ENCODE measurements at regions not wholly inside any gene's neighbourhood (a gene's known extent, or its start where the extent isn't known, plus 50 kb on each side); places are given as distances from the start of the nearest gene placed in this dataset.
"Not testable (repeated sequence)": the region's sequence is repeated elsewhere in the genome, so short reads cannot be mapped to it uniquely, and the experiment has no call there.

DNA sequence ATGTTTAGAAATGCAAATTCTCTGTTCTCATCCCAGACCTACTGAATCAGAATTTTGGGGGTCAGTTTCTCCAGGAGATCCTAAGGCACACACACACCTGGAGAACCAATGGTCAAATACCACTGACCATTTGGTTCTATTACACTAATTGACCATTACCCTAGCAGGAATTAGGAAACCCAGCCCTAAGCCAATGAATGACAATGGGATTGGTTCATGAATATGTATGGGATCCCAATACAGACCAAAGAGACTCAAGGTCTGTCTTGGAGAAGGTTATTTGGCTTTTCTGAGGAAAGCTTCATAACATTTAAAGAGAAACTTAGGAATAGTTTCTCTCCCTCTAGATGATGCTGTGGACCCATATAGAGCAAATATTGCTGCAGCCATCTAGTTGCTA lies 317.0 kb downstream of the BMPER start:
- in situ Hi-C loops (cut with HindIII; ENCODE audit: low sequenced_read_pairs) = no loop called here
- H3K4me3 ChIP-seq (ENCODE audit: low read depth, low read length) = no peak overlapping the region
- DNase-seq (ENCODE audit: low read depth, low spot score) = no peak
- TF ChIP-seq, protein P1, sequence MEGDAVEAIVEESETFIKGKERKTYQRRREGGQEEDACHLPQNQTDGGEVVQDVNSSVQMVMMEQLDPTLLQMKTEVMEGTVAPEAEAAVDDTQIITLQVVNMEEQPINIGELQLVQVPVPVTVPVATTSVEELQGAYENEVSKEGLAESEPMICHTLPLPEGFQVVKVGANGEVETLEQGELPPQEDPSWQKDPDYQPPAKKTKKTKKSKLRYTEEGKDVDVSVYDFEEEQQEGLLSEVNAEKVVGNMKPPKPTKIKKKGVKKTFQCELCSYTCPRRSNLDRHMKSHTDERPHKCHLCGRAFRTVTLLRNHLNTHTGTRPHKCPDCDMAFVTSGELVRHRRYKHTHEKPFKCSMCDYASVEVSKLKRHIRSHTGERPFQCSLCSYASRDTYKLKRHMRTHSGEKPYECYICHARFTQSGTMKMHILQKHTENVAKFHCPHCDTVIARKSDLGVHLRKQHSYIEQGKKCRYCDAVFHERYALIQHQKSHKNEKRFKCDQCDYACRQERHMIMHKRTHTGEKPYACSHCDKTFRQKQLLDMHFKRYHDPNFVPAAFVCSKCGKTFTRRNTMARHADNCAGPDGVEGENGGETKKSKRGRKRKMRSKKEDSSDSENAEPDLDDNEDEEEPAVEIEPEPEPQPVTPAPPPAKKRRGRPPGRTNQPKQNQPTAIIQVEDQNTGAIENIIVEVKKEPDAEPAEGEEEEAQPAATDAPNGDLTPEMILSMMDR (IDR thresholded peaks at IDR 0.05; ENCODE audit: low read depth, low read length) = no peak

DNA sequence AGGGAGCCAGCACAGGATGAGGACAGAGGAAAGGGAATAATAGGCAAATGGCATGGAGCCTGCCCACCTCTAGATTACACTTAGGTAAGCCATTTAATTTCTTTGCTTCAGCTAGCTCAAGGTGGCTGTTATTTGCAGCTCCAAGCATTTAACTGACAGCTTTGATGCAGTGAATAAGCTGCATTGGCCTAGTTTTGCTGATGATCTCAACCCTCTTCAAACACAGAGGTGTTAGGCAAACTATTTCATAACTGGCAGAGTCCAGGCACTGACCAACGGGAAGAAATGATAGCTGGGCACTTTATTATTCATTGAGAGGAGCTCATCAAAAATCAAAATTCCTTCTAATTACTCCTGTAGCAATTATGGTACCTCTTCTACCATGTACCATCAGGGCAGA lies 317.4 kb downstream of the BMPER start:
- TF ChIP-seq, protein P1 (IDR thresholded peaks at IDR 0.05; ENCODE audit: low read depth, low read length) = no peak
- DNase-seq (ENCODE audit: low read depth, low spot score) = no peak
- no peak overlapping the region for H3K4me3 ChIP-seq (ENCODE audit: low read depth, low read length)
- in situ Hi-C loops (cut with HindIII; ENCODE audit: low sequenced_read_pairs) = no loop called here

DNA sequence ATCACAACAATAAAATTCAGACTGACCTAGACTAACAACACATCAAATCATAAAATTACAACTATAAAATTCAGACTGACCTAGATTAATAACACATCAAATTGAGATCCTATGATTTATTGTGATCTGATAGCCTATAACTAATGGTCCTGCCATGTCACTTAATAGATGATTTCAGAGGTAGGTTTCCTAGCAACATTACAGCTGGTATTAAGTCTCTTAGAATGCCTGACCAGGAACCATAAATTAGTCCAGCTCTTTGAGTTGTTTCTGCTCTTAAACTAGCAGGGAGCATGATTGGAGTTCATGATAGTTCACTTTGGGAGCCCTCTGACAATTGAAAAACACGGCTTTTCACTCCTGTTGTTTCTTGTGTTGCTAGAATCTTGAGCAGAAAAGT lies 318.9 kb downstream of the BMPER start:
- in situ Hi-C loops (cut with HindIII; ENCODE audit: low sequenced_read_pairs) = no loop called here
- no peak for DNase-seq (ENCODE audit: low read depth, low spot score)

DNA sequence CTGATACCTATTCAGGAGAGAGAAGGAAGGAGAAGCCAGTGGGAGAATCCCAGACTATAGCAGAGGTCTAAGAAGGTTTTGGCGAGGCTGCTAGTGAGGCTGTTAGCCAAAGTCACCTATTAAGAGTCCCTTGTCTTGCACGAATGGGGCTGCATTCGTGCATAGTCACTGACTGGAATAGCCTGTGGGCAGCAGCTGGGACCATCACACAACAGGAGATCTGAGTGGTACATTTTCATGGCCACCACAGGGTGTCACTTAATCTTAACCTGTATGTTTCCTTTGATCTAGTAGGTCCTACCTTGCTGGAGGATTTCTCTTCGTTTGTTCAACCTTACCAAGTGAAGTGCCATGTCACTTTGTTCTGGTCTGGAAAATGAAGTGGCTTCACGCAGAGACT lies 319.9 kb downstream of the BMPER start:
- H3K4me3 ChIP-seq (ENCODE audit: low read depth, low read length) = no peak overlapping the region
- TF ChIP-seq, protein P1 (IDR thresholded peaks at IDR 0.05; ENCODE audit: low read depth, low read length) = no peak
- no peak for DNase-seq (ENCODE audit: low read depth, low spot score)
- in situ Hi-C loops (cut with HindIII; ENCODE audit: low sequenced_read_pairs) = no loop called here

More for the DNA sequence above, 318.9 kb downstream of the BMPER start:
- TF ChIP-seq, protein P1 (IDR thresholded peaks at IDR 0.05; ENCODE audit: low read depth, low read length) = no peak
- H3K4me3 ChIP-seq (ENCODE audit: low read depth, low read length) = no peak overlapping the region

DNA sequence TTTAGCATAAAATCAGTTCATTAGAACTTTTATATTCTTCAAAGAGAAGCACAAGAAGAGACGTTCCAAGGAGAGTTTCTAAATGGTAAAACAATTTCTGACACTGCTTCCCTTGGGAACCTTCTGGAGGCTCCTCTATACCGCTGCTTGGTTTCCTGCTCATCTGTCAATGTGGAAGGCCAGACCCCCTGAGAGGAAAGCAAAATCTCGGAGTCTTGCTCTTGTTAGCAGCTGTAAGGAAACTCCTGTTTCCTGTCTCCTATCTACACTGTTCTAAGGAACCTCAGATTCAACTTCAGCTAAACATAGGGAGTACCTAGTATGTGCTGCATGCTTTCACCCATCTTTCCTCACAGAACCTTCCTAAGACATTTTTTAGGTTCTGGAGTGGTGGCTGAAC lies 322.2 kb downstream of the BMPER start:
- no peak overlapping the region for H3K4me3 ChIP-seq (ENCODE audit: low read depth, low read length)
- in situ Hi-C loops (cut with HindIII; ENCODE audit: low sequenced_read_pairs) = no loop called here

DNA sequence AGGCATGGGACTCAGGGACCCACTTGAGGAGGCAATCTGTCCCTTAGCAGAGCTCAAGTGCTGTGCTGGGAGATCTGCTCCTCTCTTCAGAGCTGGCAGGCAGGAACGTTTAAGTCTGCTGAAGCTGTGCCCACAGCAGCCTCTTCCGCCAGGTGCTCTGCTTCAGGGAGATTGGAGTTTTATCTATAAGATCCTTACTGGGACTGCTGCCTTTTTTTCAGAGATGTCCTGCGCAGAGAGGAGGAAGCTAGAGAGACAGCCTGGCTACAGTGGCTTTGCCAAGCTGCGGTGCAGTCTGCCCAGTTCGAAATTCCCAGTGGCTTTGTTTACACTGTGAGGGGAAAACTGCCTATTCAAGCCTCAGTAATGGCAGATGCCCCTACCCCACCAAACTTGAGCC lies 329.8 kb downstream of the BMPER start:
- H3K4me3 ChIP-seq (ENCODE audit: low read depth, low read length); DNase-seq (ENCODE audit: low read depth, low spot score); in situ Hi-C loops (cut with HindIII; ENCODE audit: low sequenced_read_pairs): not testable (repeated sequence)

More for the DNA sequence above, 322.2 kb downstream of the BMPER start:
- DNase-seq (ENCODE audit: low read depth, low spot score) = no peak
- TF ChIP-seq, protein P1 (IDR thresholded peaks at IDR 0.05; ENCODE audit: low read depth, low read length) = no peak

DNA sequence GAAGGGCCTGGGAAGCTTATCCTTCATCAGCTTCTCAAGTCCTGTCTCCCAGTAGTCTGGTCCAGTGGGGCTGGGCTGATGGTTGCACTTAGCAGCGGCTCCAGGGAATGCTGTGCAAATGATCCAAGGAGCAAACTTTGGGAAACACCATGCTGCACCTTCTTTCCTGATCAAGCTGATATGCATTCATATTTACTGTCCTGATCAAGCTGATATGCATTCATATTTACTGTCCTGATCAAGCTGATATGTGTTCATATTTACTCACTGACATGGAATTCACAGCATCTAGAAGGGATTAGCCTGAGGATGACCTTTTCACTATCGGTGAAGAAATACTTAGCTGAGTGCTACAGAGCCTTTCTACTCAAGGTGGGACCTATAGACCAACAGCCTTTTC lies 330.7 kb downstream of the BMPER start:
- H3K4me3 ChIP-seq (ENCODE audit: low read depth, low read length) = no peak overlapping the region
- no peak for DNase-seq (ENCODE audit: low read depth, low spot score)
- in situ Hi-C loops (cut with HindIII; ENCODE audit: low sequenced_read_pairs) = no loop called here
- TF ChIP-seq, protein P1 (IDR thresholded peaks at IDR 0.05; ENCODE audit: low read depth, low read length) = no peak

All from astrocyte of the spinal cord (primary cell).